ENCODE measurements at regions not wholly inside any gene's neighbourhood (a gene's known extent, or its start where the extent isn't known, plus 50 kb on each side); places are given as distances from the start of the nearest gene placed in this dataset.

GRCh38 chr3:88262527-88262926 lies 112.8 kb downstream of the C3orf38 start:
- Histone ChIP-seq H4K91ac (replicated peaks; ENCODE audit: insufficient read length, low read length) (no peak overlapping the region), H2AK5ac (ENCODE audit: low read depth, low read length) (no peak overlapping the region), H2BK5ac (ENCODE audit: low read depth, low read length) (no peak overlapping the region), H2BK20ac (ENCODE audit: low read length) (no peak overlapping the region), H3K56ac (replicated peaks; ENCODE audit: insufficient read length, low read depth, low read length) (no peak overlapping the region), H2BK120ac (replicated peaks; ENCODE audit: low read depth, low read length) (no peak overlapping the region), H4K20me1 (replicated peaks in 1 of 2; ENCODE audit: control insufficient read depth in 1 of 2, insufficient read depth in 2 of 2, low read length in 2 of 2) (no peaks in the 10 kb centered on the region), H3K4me2 (ENCODE audit: insufficient read depth in 1 of 2, low read depth in 2 of 2, low read length in 2 of 2) (no peak overlapping the region), H3K9ac (replicated peaks in 1 of 4; ENCODE audit: extremely low read depth in 1 of 4, low read depth in 3 of 4, low read length in 3 of 4) (no peak overlapping the region), H3K27ac (ENCODE audit: low read depth, low read length) (no peak overlapping the region), H3K18ac (ENCODE audit: extremely low read depth, low read length) (no peak overlapping the region), H3K9me3 (ENCODE audit: insufficient read depth in 2 of 2, low read depth in 1 of 2, low read length in 1 of 2) (no peaks in the 10 kb centered on the region), H3K36me3 (ENCODE audit: control insufficient read depth in 2 of 4, insufficient read depth in 4 of 4, low read length in 3 of 4) (no peaks in the 10 kb centered on the region), H4K8ac (ENCODE audit: extremely low read depth, insufficient read depth, low read length) (no peak overlapping the region), H4K5ac (ENCODE audit: insufficient read length, low read depth, low read length) (no peak overlapping the region), H3K23me2 (ENCODE audit: low read depth, low read length) (no peaks in the 10 kb centered on the region), H3K4ac (replicated peaks; ENCODE audit: insufficient read length, low read depth, low read length) (no peak overlapping the region), H3K14ac (ENCODE audit: insufficient read length) (no peak overlapping the region), H2BK12ac (ENCODE audit: low read depth, low read length) (no peak overlapping the region), H3K79me2 (ENCODE audit: control insufficient read depth in 1 of 2, insufficient read depth in 2 of 2, low read length in 2 of 2) (no peaks in the 10 kb centered on the region), H2BK15ac (ENCODE audit: low read length) (no peak overlapping the region), H3K79me1 (ENCODE audit: low read depth, low read length) (no peaks in the 10 kb centered on the region), H3K4me1 (replicated peaks in 1 of 4; ENCODE audit: control insufficient read depth in 3 of 4, insufficient read depth in 4 of 4, low read length in 3 of 4) (no peaks in the 10 kb centered on the region), H3K23ac (ENCODE audit: insufficient read length) (no peak overlapping the region), H2AFZ (ENCODE audit: low read length) (no peak overlapping the region), H3K4me3 (ENCODE audit: extremely low read depth in 1 of 4, insufficient read depth in 2 of 4, low read depth in 3 of 4, low read length in 4 of 4) (no peak overlapping the region), H3K27me3 (replicated peaks in 1 of 4; ENCODE audit: control insufficient read depth in 3 of 4, extremely low read depth in 1 of 4, insufficient read depth in 3 of 4, low read length in 3 of 4) (no peaks in the 10 kb centered on the region)
- CTCF ChIA-PET (ENCODE audit: partially characterized antibody), result no interaction called here
- POLR2A ChIA-PET (ENCODE audit: partially characterized antibody), result no interaction called here
- DNase-seq (ENCODE audit: low read depth in 1 of 2, low spot score in 2 of 2) (no peak), FAIRE-seq (no peak)
- 71% methylated on average over 4 of the region's 4 CpGs; no CpG with 5 or more reads in 1 of the 2 experiments for WGBS, 2 experiments (ENCODE audit: extremely low coverage in 1 of 2, insufficient coverage in 1 of 2, insufficient read length in 1 of 2, insufficient replicate concordance in 2 of 2, low coverage in 1 of 2, low lambda C conversion rate in 2 of 2, missing lambda C conversion rate in 1 of 2)
- TF ChIP-seq EZH2 (IDR thresholded peaks at IDR 0.05; ENCODE audit: low read depth, low read length, severe bottlenecking), result no peak
- no peak for TF ChIP-seq HDAC2 (IDR thresholded peaks at IDR 0.05; ENCODE audit: borderline replicate concordance in 1 of 2, low read depth in 2 of 2, low read length in 2 of 2)
- no peak for TF ChIP-seq TEAD4 (IDR thresholded peaks at IDR 0.05; ENCODE audit: low read depth, low read length)
- no peak for TF ChIP-seq SUZ12 (IDR thresholded peaks at IDR 0.05; ENCODE audit: low read length)
- TF ChIP-seq SRF (IDR thresholded peaks at IDR 0.05; ENCODE audit: low read depth, low read length), result no peak
- no peak for TF ChIP-seq GTF2F1 (IDR thresholded peaks at IDR 0.05; ENCODE audit: borderline replicate concordance, low read depth, low read length)
- no peak for TF ChIP-seq USF2 (IDR thresholded peaks at IDR 0.05; ENCODE audit: low read length)
- TF ChIP-seq, protein P1, sequence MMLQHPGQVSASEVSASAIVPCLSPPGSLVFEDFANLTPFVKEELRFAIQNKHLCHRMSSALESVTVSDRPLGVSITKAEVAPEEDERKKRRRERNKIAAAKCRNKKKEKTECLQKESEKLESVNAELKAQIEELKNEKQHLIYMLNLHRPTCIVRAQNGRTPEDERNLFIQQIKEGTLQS (IDR thresholded peaks at IDR 0.05; ENCODE audit: insufficient read depth, low read depth, low read length), result no peak
- TF ChIP-seq POLR2AphosphoS5 (IDR thresholded peaks at IDR 0.05; ENCODE audit: low read depth, low read length), result no peak
- TF ChIP-seq SIRT6 (IDR thresholded peaks at IDR 0.05; ENCODE audit: low read length), result no peak
- TF ChIP-seq KDM5A (IDR thresholded peaks at IDR 0.05; ENCODE audit: low read length), result no peak
- TF ChIP-seq CBX8 (IDR thresholded peaks at IDR 0.05; ENCODE audit: borderline replicate concordance, low read depth, low read length), result no peak

All from H1 (cell line).